ENCODE measurements at regions not wholly inside any gene's neighbourhood (a gene's known extent, or its start where the extent isn't known, plus 50 kb on each side); places are given as distances from the start of the nearest gene placed in this dataset.

- TF ChIP-seq CTCF (IDR thresholded peaks at IDR 0.05; ENCODE audit: insufficient read depth, low read depth, low read length) = no peak
- TF ChIP-seq EZH2 (IDR thresholded peaks at IDR 0.05; ENCODE audit: insufficient read depth, low read length) = no peak
Observed at GRCh38 chr13:75963302-75963701, 327.2 kb downstream of the LMO7 start.
